ENCODE measurements at regions not wholly inside any gene's neighbourhood (a gene's known extent, or its start where the extent isn't known, plus 50 kb on each side); places are given as distances from the start of the nearest gene placed in this dataset.

DNA sequence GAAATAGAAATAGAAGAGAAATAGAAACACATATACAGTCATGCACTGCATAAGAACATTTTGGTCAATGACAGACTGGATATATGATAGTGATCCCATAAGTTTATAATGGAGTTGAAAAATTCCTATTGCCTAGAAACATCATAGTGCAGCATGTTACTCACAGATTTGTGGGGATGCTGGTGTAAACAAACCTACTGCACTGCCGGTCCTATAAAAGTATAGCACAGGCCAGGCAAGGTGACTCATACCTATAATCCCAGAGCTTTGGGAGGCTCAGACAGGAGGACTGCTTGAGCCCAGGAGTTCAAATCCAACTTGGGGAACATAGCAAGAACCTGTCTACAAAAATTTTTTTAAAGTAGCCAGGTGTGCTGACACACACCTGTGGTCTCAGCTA lies 240.6 kb upstream of the MAP3K1 start:
- TF ChIP-seq, protein P1, sequence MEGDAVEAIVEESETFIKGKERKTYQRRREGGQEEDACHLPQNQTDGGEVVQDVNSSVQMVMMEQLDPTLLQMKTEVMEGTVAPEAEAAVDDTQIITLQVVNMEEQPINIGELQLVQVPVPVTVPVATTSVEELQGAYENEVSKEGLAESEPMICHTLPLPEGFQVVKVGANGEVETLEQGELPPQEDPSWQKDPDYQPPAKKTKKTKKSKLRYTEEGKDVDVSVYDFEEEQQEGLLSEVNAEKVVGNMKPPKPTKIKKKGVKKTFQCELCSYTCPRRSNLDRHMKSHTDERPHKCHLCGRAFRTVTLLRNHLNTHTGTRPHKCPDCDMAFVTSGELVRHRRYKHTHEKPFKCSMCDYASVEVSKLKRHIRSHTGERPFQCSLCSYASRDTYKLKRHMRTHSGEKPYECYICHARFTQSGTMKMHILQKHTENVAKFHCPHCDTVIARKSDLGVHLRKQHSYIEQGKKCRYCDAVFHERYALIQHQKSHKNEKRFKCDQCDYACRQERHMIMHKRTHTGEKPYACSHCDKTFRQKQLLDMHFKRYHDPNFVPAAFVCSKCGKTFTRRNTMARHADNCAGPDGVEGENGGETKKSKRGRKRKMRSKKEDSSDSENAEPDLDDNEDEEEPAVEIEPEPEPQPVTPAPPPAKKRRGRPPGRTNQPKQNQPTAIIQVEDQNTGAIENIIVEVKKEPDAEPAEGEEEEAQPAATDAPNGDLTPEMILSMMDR (IDR thresholded peaks at IDR 0.05): no peak
- TF ChIP-seq ZFX (IDR thresholded peaks at IDR 0.05; ENCODE audit: borderline replicate concordance): no peak
